ENCODE measurements at regions not wholly inside any gene's neighbourhood (a gene's known extent, or its start where the extent isn't known, plus 50 kb on each side); places are given as distances from the start of the nearest gene placed in this dataset.
A peak's percentile ranks its signal among the peaks of the same experiment; 100 is the strongest.
"Not testable (repeated sequence)": the region's sequence is repeated elsewhere in the genome, so short reads cannot be mapped to it uniquely, and the experiment has no call there.

- H3K4me1 ChIP-seq (ENCODE audit: control insufficient read depth, insufficient read depth, low read length); H3K36me3 ChIP-seq (ENCODE audit: control insufficient read depth, insufficient read depth, low read length): not testable (repeated sequence)
These were observed 114.0 kb downstream of the CRLF3 start for GRCh38 chr17:30710276-30711088.

GRCh38 chr17:30709561-30710275 lies 114.8 kb downstream of the CRLF3 start:
- H3K9me3 ChIP-seq (ENCODE audit: control insufficient read depth, insufficient read depth, low read length); H3K36me3 ChIP-seq (ENCODE audit: control insufficient read depth, insufficient read depth, low read length); H3K4me1 ChIP-seq (ENCODE audit: control insufficient read depth, insufficient read depth, low read length); H3K27me3 ChIP-seq (ENCODE audit: control insufficient read depth, insufficient read depth, low read length): not testable (repeated sequence)
- Histone ChIP-seq H3K9ac (ENCODE audit: low read depth, low read length) (peak overlapping the region; percentile 47), H3K4me3 (ENCODE audit: low read depth, low read length) (peak overlapping the region; percentile 85)

More at GRCh38 chr17:30710276-30711088, 114.0 kb downstream of the CRLF3 start:
- not testable (repeated sequence) for H3K9me3 ChIP-seq (ENCODE audit: control insufficient read depth, insufficient read depth, low read length); H3K27me3 ChIP-seq (ENCODE audit: control insufficient read depth, insufficient read depth, low read length)
- peak overlapping the region; percentile 79 for H3K9ac ChIP-seq (ENCODE audit: low read depth, low read length)
- peak overlapping the region; percentile 85 for H3K4me3 ChIP-seq (ENCODE audit: low read depth, low read length)

- not testable (repeated sequence) for H3K27me3 ChIP-seq (ENCODE audit: control insufficient read depth, insufficient read depth, low read length); H3K36me3 ChIP-seq (ENCODE audit: control insufficient read depth, insufficient read depth, low read length); H3K4me1 ChIP-seq (ENCODE audit: control insufficient read depth, insufficient read depth, low read length); H3K9me3 ChIP-seq (ENCODE audit: control insufficient read depth, insufficient read depth, low read length); H3K9ac ChIP-seq (ENCODE audit: low read depth, low read length); H3K4me3 ChIP-seq (ENCODE audit: low read depth, low read length)
These were observed 115.4 kb downstream of the CRLF3 start for GRCh38 chr17:30709096-30709495.

GRCh38 chr17:30708241-30709078 lies 116.0 kb downstream of the CRLF3 start:
- not testable (repeated sequence) for H3K9me3 ChIP-seq (ENCODE audit: control insufficient read depth, insufficient read depth, low read length); H3K27me3 ChIP-seq (ENCODE audit: control insufficient read depth, insufficient read depth, low read length); H3K4me1 ChIP-seq (ENCODE audit: control insufficient read depth, insufficient read depth, low read length); H3K36me3 ChIP-seq (ENCODE audit: control insufficient read depth, insufficient read depth, low read length)
- Histone ChIP-seq H3K9ac (ENCODE audit: low read depth, low read length) (peak overlapping the region; percentile 83), H3K4me3 (ENCODE audit: low read depth, low read length) (peak overlapping the region; percentile 83)

- not testable (repeated sequence) for H3K9me3 ChIP-seq (ENCODE audit: control insufficient read depth, insufficient read depth, low read length); H3K36me3 ChIP-seq (ENCODE audit: control insufficient read depth, insufficient read depth, low read length); H3K27me3 ChIP-seq (ENCODE audit: control insufficient read depth, insufficient read depth, low read length); H3K4me1 ChIP-seq (ENCODE audit: control insufficient read depth, insufficient read depth, low read length)
- Histone ChIP-seq H3K4me3 (ENCODE audit: low read depth, low read length) (peak overlapping the region; percentile 83), H3K9ac (ENCODE audit: low read depth, low read length) (peak overlapping the region; percentile 48)
These were observed 116.7 kb downstream of the CRLF3 start for GRCh38 chr17:30707724-30708240.

GRCh38 chr17:30706461-30707335 lies 117.8 kb downstream of the CRLF3 start:
- not testable (repeated sequence) for H3K36me3 ChIP-seq (ENCODE audit: control insufficient read depth, insufficient read depth, low read length); H3K27me3 ChIP-seq (ENCODE audit: control insufficient read depth, insufficient read depth, low read length); H3K9me3 ChIP-seq (ENCODE audit: control insufficient read depth, insufficient read depth, low read length); H3K4me1 ChIP-seq (ENCODE audit: control insufficient read depth, insufficient read depth, low read length)
- peak overlapping the region; percentile 83 for H3K4me3 ChIP-seq (ENCODE audit: low read depth, low read length)
- peak overlapping the region; percentile 54 for H3K9ac ChIP-seq (ENCODE audit: low read depth, low read length)

GRCh38 chr17:30706004-30706403 lies 118.5 kb downstream of the CRLF3 start:
- not testable (repeated sequence) for H3K36me3 ChIP-seq (ENCODE audit: control insufficient read depth, insufficient read depth, low read length); H3K4me3 ChIP-seq (ENCODE audit: low read depth, low read length); H3K4me1 ChIP-seq (ENCODE audit: control insufficient read depth, insufficient read depth, low read length); H3K27me3 ChIP-seq (ENCODE audit: control insufficient read depth, insufficient read depth, low read length); H3K9me3 ChIP-seq (ENCODE audit: control insufficient read depth, insufficient read depth, low read length)
- peak overlapping the region; percentile 54 for H3K9ac ChIP-seq (ENCODE audit: low read depth, low read length)

GRCh38 chr17:30701498-30701989 lies 122.9 kb downstream of the CRLF3 start:
- no peaks in the 10 kb centered on the region for H3K27me3 ChIP-seq (ENCODE audit: control insufficient read depth, insufficient read depth, low read length)
- peak overlapping the region; percentile 54 for H3K9ac ChIP-seq (ENCODE audit: low read depth, low read length)
- no peaks in the 10 kb centered on the region for H3K36me3 ChIP-seq (ENCODE audit: control insufficient read depth, insufficient read depth, low read length)
- no peak overlapping the region for H3K4me3 ChIP-seq (ENCODE audit: low read depth, low read length)
- peaks cover 7% of the 10 kb centered on the region for H3K4me1 ChIP-seq (ENCODE audit: control insufficient read depth, insufficient read depth, low read length)
- no peaks in the 10 kb centered on the region for H3K9me3 ChIP-seq (ENCODE audit: control insufficient read depth, insufficient read depth, low read length)

- H3K27me3 ChIP-seq (ENCODE audit: control insufficient read depth, insufficient read depth, low read length); H3K4me1 ChIP-seq (ENCODE audit: control insufficient read depth, insufficient read depth, low read length); H3K9me3 ChIP-seq (ENCODE audit: control insufficient read depth, insufficient read depth, low read length); H3K36me3 ChIP-seq (ENCODE audit: control insufficient read depth, insufficient read depth, low read length); H3K4me3 ChIP-seq (ENCODE audit: low read depth, low read length): not testable (repeated sequence)
- peak overlapping the region; percentile 54 for H3K9ac ChIP-seq (ENCODE audit: low read depth, low read length)
These were observed 123.7 kb downstream of the CRLF3 start for GRCh38 chr17:30700833-30701232.

GRCh38 chr17:30697619-30698460 lies 126.7 kb downstream of the CRLF3 start:
- H3K4me3 ChIP-seq (ENCODE audit: low read depth, low read length): peak overlapping the region; percentile 48
- H3K36me3 ChIP-seq (ENCODE audit: control insufficient read depth, insufficient read depth, low read length); H3K27me3 ChIP-seq (ENCODE audit: control insufficient read depth, insufficient read depth, low read length); H3K9ac ChIP-seq (ENCODE audit: low read depth, low read length); H3K4me1 ChIP-seq (ENCODE audit: control insufficient read depth, insufficient read depth, low read length); H3K9me3 ChIP-seq (ENCODE audit: control insufficient read depth, insufficient read depth, low read length): not testable (repeated sequence)

Measured in iPS-15b (cell line).